SH-SY5Y (cell line): ENCODE measurements at regions not wholly inside any gene's neighbourhood (a gene's known extent, or its start where the extent isn't known, plus 50 kb on each side); places are given as distances from the start of the nearest gene placed in this dataset.

Experiments
- GATA2 ChIP-seq: IDR thresholded peaks from 2 replicates; pipeline ENCODE4 v1.6.1; 2011; ENCODE audit warnings: mild to moderate bottlenecking, low read depth, low read length
- GATA3 ChIP-seq: IDR thresholded peaks from 2 replicates; pipeline ENCODE4 v1.6.1; 2011; ENCODE audit warnings: low read depth, mild to moderate bottlenecking, low read length, moderate library complexity

GRCh38 chr16:26231647-26232046 is 539.9 kb downstream of the HS3ST4 start:
- TF ChIP-seq GATA2 (no peak), GATA3 (no peak)
